ENCODE measurements at regions not wholly inside any gene's neighbourhood (a gene's known extent, or its start where the extent isn't known, plus 50 kb on each side); places are given as distances from the start of the nearest gene placed in this dataset.

GRCh38 chr4:166274136-166274761 is 401.2 kb downstream of the TLL1 start:
- TF ChIP-seq EZH2 (IDR thresholded peaks at IDR 0.05; ENCODE audit: borderline replicate concordance) (no peak), EZH2phosphoT487 (IDR thresholded peaks at IDR 0.05; ENCODE audit: low read depth, severe bottlenecking, unreplicated experiment) (no peak)
- TF ChIP-seq, protein P1, sequence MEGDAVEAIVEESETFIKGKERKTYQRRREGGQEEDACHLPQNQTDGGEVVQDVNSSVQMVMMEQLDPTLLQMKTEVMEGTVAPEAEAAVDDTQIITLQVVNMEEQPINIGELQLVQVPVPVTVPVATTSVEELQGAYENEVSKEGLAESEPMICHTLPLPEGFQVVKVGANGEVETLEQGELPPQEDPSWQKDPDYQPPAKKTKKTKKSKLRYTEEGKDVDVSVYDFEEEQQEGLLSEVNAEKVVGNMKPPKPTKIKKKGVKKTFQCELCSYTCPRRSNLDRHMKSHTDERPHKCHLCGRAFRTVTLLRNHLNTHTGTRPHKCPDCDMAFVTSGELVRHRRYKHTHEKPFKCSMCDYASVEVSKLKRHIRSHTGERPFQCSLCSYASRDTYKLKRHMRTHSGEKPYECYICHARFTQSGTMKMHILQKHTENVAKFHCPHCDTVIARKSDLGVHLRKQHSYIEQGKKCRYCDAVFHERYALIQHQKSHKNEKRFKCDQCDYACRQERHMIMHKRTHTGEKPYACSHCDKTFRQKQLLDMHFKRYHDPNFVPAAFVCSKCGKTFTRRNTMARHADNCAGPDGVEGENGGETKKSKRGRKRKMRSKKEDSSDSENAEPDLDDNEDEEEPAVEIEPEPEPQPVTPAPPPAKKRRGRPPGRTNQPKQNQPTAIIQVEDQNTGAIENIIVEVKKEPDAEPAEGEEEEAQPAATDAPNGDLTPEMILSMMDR (IDR thresholded peaks at IDR 0.05; ENCODE audit: poor library complexity): no peak
